MG63 (cell line): ENCODE measurements at regions not wholly inside any gene's neighbourhood (a gene's known extent, or its start where the extent isn't known, plus 50 kb on each side); places are given as distances from the start of the nearest gene placed in this dataset.
A peak's percentile ranks its signal among the peaks of the same experiment; 100 is the strongest.
"Not testable (repeated sequence)": the region's sequence is repeated elsewhere in the genome, so short reads cannot be mapped to it uniquely, and the experiment has no call there.

Source experiments
- DNase-seq: peaks from one replicate; pipeline ENCODE4 v3.0.0-alpha.2; 2020
- H3K27me3 ChIP-seq: fragments of 250-450 bp; sonication (Bioruptor Pico); 2 replicates; pipeline ENCODE4 v1.5.1; 2020; ENCODE audit warnings: mild to moderate bottlenecking, moderate library complexity
- H3K36me3 ChIP-seq: fragments of 250-450 bp; sonication (Bioruptor Pico); 2 replicates; pipeline ENCODE4 v1.5.1; 2020; ENCODE audit warnings: mild to moderate bottlenecking, moderate library complexity
- H3K4me3 ChIP-seq: fragments of 250-450 bp; sonication (Bioruptor Pico); 2 replicates; pipeline ENCODE4 v1.5.1; 2020; ENCODE audit warnings: mild to moderate bottlenecking, moderate library complexity
- H3K9me3 ChIP-seq: fragments of 250-450 bp; sonication (Bioruptor Pico); 2 replicates; pipeline ENCODE4 v1.5.1; 2020; ENCODE audit warnings: mild to moderate bottlenecking, moderate library complexity

DNA sequence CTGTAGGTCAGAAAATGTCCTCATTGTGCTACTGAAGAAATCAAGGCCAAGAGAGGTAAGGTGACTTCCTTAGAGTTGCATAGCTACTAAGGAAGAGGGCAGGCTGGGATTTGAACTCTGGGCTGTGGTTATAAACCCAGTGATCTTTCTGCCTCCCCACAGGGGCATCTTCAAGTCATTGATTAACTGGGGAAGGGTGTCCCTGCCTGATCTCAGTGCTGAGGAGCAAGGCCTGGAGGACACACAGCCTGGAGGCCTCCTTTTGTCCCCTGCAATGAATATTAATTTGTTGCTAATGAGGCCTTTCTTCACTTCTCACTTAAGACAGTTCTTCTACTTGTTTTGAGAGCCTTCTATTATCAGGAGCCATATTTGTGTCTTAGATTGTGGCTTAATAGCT, 83.8 kb downstream of the KATNIP start:
- H3K9me3 ChIP-seq = no peaks in the 10 kb centered on the region
- H3K36me3 ChIP-seq = peaks cover 4% of the 10 kb centered on the region
- no peak overlapping the region for H3K4me3 ChIP-seq
- H3K27me3 ChIP-seq = no peaks in the 10 kb centered on the region
- DNase-seq = no peak

DNA sequence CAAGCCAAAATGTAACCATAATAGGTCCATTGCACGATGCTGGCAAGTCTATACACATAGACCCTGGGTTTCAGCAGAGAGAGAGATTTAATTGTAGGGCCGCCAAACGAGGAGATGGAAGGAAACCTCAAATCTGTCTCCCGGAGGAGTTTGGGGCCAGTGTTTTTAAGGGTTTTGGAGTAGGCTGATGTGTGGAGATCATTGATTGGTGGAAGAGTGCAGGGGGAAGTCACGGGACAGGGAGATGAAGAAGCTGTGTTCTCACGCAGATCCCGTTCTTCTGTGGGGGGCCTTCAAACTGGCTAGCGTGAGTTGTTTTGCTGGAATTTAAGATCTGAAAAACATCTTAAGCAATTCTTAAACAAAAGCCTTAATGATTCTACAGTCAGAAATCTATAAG, 84.8 kb downstream of the KATNIP start:
- Histone ChIP-seq H3K36me3 (peaks cover 4% of the 10 kb centered on the region), H3K27me3 (no peaks in the 10 kb centered on the region), H3K4me3 (no peak overlapping the region), H3K9me3 (no peaks in the 10 kb centered on the region)
- DNase-seq = no peak

GRCh38 chr16:27636453-27637240, 86.7 kb downstream of the KATNIP start:
- no peak for DNase-seq
- H3K9me3 ChIP-seq = no peaks in the 10 kb centered on the region
- no peaks in the 10 kb centered on the region for H3K27me3 ChIP-seq
- H3K4me3 ChIP-seq = no peak overlapping the region
- H3K36me3 ChIP-seq = peaks cover 4% of the 10 kb centered on the region

DNA sequence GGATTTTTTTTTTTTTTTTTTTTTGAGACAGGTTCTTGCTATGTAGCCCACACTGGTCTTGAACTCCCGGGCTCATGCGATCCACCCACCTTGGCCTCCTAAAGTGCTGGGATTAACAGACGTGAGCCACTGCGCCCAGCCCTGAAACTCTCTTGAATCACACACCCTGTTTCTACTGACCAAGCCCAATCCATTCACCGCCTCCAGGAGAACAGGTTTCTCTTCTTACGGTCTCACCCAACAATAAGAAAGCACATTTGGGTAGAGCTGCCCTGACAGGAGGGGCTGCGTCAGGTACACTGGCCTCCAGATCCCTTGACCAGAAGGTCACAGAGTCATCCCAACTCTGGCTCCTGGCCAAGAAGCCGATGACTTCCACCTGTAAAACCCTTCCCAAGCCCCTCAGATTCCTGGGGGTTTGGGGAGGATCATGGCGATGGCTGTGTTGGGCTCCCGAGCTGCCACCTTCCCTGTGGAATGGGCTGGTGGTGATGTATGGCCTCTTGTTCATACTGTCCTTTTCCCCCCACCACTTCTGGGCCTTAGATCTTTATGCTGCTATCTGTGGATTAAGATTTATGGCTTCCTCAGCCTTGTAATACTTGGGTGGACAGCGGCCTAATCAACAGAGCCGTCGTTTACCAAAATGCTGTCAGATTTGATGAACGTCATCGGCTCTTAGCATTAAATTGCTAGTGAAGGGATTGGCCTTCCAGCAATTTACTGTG, 89.1 kb downstream of the KATNIP start:
- no peaks in the 10 kb centered on the region for H3K9me3 ChIP-seq
- no peak for DNase-seq
- H3K36me3 ChIP-seq = no peaks in the 10 kb centered on the region; the same call in 1 of the 2 replicates
- no peak overlapping the region for H3K4me3 ChIP-seq
- no peaks in the 10 kb centered on the region for H3K27me3 ChIP-seq

DNA sequence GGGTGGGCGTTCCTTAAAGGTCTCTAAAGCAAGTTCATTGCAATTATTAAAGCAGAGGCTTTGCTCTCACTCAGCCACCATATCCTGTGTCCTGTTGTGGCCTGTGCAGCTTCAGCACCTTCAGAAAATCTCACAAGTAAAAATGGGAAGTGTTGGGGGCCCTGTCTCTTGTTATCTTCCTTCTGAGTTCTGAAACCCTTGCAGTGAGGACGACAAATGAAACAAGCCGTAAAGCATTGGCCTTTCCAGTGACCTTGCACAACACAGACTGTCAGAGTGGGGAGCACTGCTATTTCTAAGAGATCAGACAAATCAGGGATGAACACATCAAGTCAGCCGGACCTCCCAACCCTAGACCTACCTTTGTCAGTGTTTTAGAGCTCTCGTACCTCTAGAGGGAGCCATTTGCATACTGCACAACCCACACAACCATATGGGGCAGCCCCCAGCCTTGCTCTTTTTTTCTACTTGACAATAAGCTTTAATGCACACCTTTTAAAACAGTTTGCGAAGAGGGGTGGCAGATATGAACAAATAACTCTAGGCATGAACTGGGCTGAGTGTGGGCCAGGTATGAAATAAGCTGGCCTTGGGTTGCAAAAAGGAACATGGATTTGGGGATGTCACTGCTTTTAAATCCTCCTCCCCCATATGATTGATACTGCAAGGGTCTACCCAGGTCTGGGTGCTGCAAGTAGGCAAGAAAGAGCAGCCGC, 89.8 kb downstream of the KATNIP start:
- H3K36me3 ChIP-seq = no peaks in the 10 kb centered on the region
- DNase-seq = peak; percentile 24
- no peaks in the 10 kb centered on the region for H3K9me3 ChIP-seq
- H3K27me3 ChIP-seq = no peaks in the 10 kb centered on the region
- no peak overlapping the region for H3K4me3 ChIP-seq

DNA sequence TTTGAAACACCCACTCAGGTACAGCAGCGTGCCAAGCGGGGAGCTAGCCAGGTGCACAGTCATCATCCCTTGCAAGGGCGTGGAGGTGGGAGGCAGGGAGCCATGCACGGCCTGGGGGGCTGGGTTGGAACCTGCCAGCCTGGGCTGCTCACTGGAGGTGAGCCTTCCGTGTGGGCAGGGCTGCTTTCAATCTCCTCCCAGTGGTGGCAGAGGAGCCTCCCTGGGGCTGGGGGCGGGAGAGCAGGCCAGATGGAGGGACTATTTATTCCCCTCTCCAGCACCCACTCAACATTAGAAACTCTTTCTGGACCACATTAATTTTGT, 90.3 kb downstream of the KATNIP start:
- Histone ChIP-seq H3K27me3 (no peaks in the 10 kb centered on the region), H3K36me3 (no peaks in the 10 kb centered on the region), H3K9me3 (no peaks in the 10 kb centered on the region), H3K4me3 (no peak overlapping the region)
- peak; percentile 15 for DNase-seq

- no peak for DNase-seq
- Histone ChIP-seq H3K27me3 (no peaks in the 10 kb centered on the region), H3K4me3 (no peak overlapping the region), H3K36me3 (no peaks in the 10 kb centered on the region), H3K9me3 (no peaks in the 10 kb centered on the region)
Observed at GRCh38 chr16:27641260-27641659, 91.3 kb downstream of the KATNIP start.

- H3K4me3 ChIP-seq, H3K36me3 ChIP-seq, H3K9me3 ChIP-seq, DNase-seq, H3K27me3 ChIP-seq: not testable (repeated sequence)
Observed at GRCh38 chr16:27641734-27642415, 91.9 kb downstream of the KATNIP start.

DNA sequence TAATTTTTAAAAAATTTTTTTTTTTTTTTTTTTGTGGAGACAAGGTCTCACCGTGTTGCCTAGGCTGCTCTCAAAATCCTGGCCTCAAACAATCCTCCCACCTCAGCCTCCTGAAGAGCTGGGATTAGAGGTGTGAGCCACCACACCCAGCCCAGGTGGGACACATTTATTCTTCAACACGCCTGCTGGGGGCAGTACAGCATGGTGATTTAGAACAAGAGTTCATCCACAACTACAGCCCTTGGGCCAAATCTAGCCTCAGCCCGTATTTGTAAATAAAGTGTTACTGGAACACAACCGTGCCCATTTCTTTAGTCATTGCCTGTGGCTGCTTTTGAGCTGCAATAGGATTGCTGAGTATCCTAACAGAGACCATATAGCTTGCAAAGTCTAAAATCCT, 92.8 kb downstream of the KATNIP start:
- Histone ChIP-seq H3K36me3 (no peaks in the 10 kb centered on the region), H3K9me3 (no peaks in the 10 kb centered on the region), H3K27me3 (no peaks in the 10 kb centered on the region), H3K4me3 (no peak overlapping the region)
- peak; percentile 61 for DNase-seq

DNA sequence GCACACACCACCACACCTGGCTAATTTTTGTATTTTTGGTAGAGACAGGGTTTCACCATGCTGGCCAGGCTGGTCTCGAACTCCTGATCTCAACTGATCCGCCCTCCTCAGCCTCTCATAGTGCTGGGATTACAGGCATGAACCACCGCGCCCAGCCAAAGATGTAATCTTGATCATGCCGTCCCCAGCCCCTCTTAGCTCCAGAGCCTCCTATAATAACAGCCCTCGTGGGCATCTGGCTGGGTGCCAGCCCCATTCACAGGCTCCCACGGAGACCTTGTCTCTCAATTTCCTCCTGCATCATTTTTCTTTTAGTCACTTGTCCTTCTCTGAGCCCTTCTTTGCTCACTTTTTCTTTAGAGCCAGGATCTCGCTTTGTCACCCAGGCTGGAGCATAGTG, 94.2 kb downstream of the KATNIP start:
- no peaks in the 10 kb centered on the region for H3K27me3 ChIP-seq
- no peak overlapping the region for H3K4me3 ChIP-seq
- H3K9me3 ChIP-seq = no peaks in the 10 kb centered on the region
- DNase-seq = no peak
- no peaks in the 10 kb centered on the region for H3K36me3 ChIP-seq

DNA sequence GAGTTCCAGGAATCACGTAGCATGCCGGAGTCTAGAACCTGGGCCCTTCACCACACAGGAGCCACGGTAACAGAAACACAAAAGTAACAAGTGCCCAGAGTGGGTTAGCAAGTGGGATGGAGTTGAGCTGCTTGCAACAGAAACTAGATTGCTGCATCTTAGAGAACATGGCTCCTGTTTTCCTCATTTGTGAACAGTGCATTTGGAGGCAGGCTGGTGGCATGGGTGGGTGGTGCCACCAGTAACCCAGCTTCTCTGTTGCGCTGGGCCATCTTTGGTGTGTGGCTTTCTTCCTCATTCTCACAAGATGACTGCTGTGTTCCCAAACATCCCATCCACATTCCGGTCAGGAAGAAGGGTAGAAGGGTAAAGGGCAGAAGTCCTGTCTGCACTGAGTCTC, 95.5 kb downstream of the KATNIP start:
- Histone ChIP-seq H3K36me3 (no peaks in the 10 kb centered on the region), H3K9me3 (no peaks in the 10 kb centered on the region), H3K4me3 (no peak overlapping the region), H3K27me3 (no peaks in the 10 kb centered on the region)
- no peak for DNase-seq

DNA sequence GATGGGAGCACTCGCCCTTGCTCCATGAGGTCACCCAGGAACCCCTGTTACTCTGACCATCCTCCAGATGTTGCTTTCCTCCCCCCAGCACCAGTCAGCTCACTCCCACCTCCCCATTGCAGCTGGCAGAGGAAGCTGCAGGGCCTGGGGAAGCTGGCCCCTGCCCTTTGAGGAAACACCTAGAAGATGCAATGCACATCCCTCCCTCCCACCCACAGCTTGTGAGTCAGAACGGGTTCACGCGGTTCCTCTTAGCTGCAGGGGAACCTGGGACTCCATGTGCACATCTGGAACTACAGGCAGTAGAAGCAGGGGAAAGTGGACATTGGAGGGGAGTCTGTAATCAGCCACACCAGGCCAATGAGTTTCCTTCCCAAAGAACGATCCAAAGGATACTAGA, 96.9 kb downstream of the KATNIP start:
- no peak for DNase-seq
- Histone ChIP-seq H3K27me3 (no peaks in the 10 kb centered on the region), H3K4me3 (no peak overlapping the region), H3K9me3 (no peaks in the 10 kb centered on the region), H3K36me3 (no peaks in the 10 kb centered on the region)

DNA sequence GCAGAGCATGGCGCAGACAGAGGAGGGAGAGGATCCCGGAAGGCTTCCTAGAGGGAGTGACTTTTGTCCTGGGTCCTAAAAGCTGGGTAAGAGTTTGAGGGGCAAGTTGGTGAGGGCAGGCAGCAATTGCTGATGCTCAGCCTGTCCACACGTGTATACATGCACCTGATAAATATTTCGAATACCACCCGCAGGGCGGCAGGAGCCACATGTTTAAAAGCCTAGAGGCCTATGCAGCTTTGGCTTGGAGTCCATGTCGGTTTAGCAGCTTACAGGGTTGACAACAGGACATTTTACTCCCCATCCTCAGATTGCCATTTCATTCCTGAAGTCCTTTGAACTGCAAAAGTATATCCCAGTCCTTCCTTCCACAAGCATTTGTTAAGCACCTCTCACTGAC, 99.1 kb downstream of the KATNIP start:
- no peaks in the 10 kb centered on the region for H3K27me3 ChIP-seq
- H3K36me3 ChIP-seq = no peaks in the 10 kb centered on the region
- no peak overlapping the region for H3K4me3 ChIP-seq
- DNase-seq = no peak
- H3K9me3 ChIP-seq = no peaks in the 10 kb centered on the region

DNA sequence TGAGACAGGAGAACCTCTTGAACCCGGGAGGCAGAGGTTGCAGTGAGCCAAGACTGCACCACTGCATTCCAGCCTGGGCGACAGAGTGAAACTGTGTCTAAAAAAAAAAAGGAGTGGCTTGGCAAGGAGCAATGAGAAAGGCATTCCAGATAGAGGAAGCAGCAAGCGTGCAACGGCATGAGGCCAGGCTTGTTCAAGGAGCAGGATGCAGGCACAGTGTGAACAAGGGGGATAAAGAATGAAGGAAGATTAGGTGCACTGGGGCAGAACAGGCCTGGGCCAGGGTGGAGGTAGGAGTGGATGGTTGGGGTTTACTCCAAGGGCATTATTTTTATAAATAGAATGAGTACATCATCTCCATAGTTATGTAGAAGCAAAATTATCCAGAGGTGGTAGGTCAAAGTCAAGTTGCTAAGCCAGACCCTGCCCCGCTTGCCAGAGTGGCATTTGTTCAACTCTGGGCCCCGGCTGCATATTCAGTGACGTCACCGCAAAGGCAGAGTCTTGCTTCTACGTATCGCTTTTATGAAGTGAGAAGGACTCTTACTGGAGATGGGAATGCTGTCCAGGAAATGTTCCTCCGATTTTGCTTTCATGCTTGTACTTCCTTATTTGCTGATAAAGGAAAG, 100.2 kb downstream of the KATNIP start:
- H3K27me3 ChIP-seq = no peaks in the 10 kb centered on the region
- H3K36me3 ChIP-seq = no peaks in the 10 kb centered on the region
- no peaks in the 10 kb centered on the region for H3K9me3 ChIP-seq
- DNase-seq = no peak
- no peak overlapping the region for H3K4me3 ChIP-seq

DNA sequence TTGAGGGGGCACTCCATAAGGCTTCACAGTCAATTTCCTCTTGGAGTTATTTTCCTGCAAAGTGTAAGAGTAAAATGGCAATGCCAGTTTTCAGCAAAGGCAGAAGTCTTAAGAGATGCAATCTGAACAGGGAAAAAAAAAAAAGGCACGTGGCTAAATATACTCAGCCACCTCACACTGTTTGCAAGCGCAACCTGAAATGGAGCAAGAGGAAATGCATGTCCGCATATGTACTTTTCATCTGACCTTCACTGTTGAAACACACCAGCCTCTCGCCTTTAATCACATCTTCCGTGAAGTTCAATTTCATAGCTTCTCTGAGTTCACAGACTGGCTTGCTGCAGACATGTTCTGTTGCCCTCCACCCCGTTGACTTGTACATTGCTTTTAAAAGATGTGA, 101.4 kb downstream of the KATNIP start:
- Histone ChIP-seq H3K36me3 (peaks cover 4% of the 10 kb centered on the region), H3K4me3 (no peak overlapping the region), H3K9me3 (no peaks in the 10 kb centered on the region), H3K27me3 (no peaks in the 10 kb centered on the region)
- DNase-seq = no peak

DNA sequence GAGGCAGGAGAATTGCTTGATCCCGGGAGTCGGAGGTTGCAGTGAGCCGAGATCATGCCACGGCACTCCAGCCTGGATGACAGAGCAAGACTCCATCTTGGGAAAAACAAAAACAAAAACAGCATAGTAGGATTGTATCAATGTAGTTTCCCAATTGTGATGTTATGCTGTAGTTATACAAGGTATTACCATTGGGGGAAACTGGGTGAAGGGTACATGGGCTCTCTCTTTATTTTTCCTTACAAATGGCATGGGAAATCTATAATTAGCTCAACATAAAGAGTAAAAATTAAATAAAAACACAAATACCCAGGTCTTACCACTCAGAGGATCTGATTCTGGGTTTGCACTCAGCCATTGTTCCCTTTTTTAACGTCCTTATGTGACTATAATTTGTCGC, 107.9 kb downstream of the KATNIP start:
- DNase-seq = no peak
- Histone ChIP-seq H3K27me3 (no peaks in the 10 kb centered on the region), H3K36me3 (peaks cover 4% of the 10 kb centered on the region), H3K9me3 (no peaks in the 10 kb centered on the region), H3K4me3 (no peak overlapping the region)

DNA sequence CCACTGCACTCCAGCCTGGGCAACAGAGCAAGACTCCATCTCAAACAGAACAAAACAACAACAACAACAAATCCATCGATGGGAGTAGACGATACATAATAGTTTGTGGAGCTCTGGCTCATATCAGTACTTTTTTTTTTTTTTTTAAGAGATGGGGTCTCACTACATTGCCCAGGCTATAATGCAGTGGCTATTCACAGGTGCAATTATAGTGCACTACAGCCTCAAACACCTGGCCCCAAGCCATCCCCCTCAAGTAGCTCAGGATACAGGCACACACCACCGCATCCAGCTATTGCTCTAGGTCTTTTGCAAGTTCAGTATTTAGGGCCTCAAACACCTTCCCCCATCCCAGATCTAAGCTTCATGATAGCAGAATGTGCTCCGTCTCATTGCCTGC, 110.6 kb downstream of the KATNIP start:
- Histone ChIP-seq H3K9me3 (no peaks in the 10 kb centered on the region), H3K27me3 (no peaks in the 10 kb centered on the region), H3K36me3 (peaks cover 3% of the 10 kb centered on the region), H3K4me3 (no peak overlapping the region)
- no peak for DNase-seq
